Left renal cortex interstitium (tissue), 4 donors: ENCODE measurements at regions not wholly inside any gene's neighbourhood (a gene's known extent, or its start where the extent isn't known, plus 50 kb on each side); places are given as distances from the start of the nearest gene placed in this dataset.

ENCODE experiments used
- DNase-seq, 4 donors: peaks; one replicate each; pipeline ENCODE4 v3.0.0-alpha.2; 2013; ENCODE audit warnings: low read depth in 4 of 4, low spot score in 2 of 4, missing footprints in 1 of 4

DNA sequence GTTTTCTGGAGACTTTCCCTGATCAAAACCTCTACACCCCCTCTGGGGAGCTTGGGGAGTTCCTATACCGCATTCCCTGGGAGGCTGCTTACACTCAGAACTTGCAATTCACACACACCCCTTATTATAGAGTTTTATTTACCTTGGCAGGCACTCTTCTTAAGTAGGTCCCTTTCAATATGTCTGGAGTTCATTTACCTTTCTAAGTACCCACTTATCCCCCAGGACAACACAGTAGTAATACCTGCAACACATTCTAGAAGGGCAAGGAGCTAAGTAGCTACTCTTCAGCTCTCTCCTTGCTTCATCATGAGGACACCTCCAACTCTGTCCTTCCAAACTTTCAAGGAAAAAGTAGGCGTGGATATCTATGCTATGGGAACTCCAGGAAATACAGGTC is 127.8 kb upstream of the ANO3 start:
- no peak for DNase-seq

DNA sequence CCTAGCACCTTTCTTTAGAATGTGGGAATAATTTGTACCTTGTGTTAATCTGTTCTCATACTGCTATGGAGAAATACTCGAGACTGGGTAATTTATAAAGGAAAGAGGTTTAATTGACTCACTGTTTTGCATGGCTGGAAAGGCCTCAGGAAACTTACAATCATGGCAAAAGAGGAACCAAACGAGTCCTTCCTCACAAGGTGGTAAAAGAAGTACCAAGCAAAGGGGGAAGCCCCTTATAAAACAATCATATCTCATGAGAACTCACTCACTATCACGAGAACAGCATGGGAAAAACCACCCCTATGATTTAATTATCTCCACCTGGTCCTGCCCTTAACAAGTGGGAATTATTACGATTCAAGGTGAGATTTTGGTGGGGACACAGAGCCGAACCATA is 127.1 kb upstream of the ANO3 start:
- no peak for DNase-seq

DNA sequence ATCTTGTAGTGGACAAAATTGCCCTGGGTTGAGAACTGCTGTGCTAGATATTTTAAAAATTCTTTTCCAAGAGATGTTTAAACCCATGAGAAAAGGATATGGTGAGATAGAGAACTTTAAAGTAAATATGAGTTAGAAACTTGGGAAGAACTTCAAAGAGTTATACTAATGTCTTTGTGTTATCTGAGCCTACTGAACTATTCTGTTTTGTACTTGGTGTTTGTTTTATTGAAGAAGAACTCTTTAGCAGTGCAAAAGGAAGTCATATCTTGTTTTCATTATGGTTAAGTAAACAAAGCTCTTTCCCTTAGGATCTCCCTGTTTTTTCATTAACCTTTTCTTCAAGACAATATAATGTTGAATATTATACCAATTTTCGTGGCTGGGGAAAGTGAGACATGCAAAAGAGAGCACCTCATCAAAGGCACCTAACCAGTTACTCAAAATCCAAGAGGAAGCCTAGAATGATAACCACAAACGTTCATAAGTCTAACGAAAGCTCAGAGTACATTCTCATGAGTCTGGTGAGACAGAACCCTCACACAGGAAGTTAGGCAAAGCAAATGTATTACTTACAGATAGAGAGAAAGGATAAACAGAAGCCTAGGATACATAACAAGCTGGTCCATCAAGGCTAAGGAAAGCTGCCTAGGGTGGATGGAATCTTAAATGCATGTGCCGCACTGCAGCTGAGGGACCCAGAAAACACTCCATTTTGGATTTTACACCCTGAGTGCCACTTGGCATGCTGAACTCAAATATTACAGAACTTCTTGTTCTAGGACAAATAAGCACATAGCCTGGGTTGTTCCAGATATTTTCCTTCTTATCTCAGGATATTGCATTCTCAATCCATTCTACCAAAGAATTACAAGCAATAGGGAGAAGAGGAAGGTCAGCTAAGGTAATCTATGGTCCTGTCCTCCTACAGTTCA is 112.5 kb upstream of the ANO3 start:
- DNase-seq, result no peak

DNA sequence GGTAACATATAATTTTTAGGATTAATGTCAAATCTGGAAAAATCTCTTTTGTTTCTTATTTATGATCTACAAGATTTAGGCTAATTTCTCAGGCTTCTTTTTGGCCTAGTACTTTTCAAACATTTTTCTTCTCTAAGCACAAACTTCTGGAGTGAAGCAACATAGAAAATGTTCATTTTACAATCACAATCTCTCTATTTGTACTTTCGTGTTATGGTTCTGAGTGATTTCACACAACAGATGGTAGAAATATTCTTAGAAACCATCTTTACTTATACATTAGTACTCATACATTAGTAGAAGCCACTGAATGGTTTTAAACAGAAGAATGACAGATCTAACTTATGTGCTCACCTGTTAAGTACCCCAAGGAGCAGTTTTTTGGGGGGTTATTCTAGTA is 106.3 kb upstream of the ANO3 start:
- DNase-seq, result no peak

DNA sequence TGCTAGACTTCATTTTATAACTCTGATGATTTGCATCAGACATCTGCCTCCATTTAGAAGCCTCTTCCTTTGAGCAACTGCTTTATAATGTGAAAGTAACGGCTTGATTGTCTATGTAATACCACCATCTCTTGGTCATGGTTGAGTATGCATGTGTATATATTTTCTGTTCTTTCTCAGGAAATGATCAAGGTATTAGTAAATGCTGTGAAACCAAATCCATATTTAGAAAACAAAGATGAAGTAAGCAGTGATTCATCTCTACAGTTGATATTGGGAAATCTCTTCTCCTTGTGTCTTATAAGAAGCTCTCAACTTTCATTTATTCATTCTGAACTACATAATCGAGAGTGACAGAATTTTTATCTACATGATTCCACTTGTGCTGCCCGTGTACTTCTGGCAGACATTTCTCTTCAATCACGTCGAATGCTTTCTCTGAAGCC is 104.6 kb upstream of the ANO3 start:
- no peak for DNase-seq

DNA sequence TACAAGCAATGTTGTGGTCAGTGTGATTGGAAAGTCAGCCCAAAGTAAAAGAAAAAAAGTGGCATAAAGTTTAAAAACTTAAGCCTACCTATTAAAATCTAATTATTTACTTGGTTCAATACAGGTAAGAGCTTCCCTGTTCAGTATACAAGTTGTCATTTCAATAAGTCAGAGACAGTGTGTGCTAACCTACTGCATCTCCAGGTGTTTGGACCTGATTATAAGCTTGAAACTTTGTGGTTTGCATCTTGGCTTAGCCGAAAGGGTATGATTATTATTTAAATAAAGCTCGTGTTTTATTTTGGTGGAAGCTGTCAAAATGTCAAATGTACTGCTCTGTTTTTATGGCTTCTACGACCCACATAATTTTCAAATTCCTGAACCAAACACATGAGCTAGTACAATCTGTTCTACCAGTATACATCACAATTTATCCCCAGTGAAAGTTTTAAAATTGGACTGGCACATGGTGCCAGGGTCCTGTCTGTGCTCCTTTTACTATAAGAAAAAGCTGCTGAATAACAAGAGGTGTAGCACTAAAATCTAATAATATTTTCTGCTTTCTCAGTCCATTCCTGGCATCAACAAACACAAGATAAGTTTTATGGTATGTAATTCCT is 103.9 kb upstream of the ANO3 start:
- no peak for DNase-seq

DNA sequence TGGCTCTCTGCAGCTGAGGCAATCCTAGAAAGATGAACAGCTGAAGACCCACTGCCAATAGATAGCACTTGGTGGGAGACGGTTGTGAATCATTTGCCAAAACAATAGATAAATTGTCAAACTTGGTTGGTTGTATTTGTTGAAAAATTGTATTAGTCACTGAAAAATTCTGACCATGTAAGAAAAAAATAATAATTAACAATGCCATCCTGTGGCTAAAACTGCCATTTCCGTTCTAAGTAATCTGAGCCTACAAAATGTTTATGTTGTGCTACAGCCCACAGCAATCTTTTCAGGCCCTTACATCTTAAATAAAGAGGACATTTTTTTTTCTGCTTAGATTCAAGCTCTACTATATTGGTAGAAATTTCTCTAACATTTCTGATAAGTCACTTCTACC is 103.2 kb upstream of the ANO3 start:
- DNase-seq, result no peak

DNA sequence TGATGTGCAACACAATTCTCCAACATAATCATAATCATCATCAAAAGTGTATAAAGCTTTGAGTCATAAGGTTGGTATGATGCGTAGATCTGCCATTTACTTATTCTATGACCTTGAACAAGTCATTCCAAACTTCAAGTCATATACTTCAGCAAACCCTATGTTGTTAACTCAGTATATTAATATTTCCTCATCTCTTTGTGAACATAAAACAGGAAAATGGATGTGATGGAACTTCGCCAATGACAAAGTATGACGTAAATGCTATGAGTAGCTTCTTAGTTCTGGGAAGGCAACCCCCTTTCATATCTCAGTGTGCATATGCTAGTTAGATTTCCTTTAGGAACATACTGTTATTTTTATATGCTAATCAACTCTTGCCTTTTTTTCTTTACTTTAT is 102.7 kb upstream of the ANO3 start:
- no peak for DNase-seq

DNA sequence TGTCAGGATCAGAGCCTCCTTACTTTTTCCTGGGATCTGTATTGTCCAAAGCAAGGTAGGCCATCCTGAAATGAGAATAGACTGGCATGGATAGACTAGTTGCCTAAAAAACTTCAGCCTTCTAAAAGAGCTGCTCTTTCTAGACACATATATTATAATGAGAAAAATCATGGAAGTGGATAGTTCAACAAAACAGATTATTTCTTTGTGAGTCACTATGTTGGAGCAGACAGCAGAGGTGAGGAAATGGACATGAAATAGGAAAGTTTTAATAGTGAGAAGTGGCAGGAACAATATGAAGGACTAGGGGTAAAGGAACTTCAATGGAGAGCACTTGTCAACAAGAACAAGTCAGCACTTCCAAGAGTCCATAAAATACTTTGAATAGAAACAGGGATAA is 101.9 kb upstream of the ANO3 start:
- DNase-seq, result no peak

DNA sequence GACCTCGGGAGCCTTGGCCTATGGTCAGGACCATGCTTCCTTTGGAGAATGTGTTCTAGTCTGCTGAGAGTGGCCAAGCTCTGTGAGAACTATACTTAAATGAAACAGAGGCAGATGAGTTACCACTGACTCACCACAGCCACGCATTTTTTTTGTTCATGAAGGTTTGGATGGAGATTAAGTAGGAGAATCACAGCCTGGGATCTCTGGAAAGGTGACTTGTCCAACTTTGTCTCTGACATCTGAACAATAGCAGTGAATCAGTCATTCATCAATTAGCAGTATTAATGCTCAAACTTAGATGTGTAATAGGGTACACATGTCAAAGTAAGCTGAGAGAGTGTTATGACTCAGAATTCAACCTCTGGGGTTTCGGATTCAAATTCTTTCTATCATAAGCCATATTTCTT is 100.7 kb upstream of the ANO3 start:
- no peak for DNase-seq

DNA sequence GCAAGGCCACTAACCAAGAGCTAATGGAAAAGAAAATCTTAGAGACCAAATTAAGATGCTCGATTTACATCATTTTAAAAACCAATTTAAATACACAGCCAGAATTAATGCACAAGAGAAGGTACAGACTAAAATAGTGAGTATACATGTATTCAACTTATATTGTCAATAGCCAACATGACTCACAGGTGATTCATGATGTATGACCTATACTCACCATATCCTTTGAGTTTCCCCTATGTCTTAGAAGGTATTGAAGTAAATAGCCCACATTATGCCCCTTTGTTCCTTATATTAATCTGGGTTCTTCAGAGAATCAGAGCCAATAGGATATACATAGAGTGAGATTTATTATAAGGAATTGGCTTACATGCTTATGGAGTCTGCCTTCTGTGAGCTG is 97.5 kb upstream of the ANO3 start:
- DNase-seq, result no peak

DNA sequence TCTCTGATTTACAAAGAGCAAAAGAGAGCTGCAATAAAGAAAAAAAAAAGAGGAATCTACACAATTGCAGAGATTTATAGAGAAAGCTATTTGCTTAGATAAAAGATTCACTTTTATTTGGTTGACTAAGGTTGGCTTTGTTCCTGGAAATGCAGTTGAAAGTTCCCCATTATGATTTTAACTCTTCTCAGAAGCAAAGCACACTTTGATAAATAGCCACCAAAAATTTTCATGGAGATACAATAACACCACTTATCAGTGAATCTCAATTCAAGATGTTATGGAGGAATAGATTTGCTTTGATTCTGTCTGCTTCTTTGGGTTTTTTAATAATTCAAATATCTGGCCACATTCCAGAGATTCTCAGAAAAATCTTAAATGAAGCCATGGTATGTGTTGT is 88.5 kb upstream of the ANO3 start:
- no peak for DNase-seq

DNA sequence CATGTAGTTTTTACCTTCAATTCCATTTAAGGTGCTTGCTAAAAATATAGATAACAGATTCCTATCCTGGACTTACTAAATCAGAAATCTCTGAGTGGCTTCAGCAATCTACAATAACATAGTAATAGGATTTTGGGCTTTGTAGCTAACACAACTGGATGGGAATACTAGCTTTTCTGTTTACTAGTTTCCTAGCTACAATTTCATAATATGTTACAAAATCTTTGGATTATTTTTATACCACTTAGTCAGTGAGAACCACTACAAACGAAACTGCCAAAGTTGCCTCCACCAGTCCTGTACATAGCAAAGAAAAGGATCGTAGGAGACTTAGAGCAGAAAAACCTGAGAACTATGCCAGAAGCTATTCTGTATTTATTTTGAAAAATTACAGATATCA is 87.7 kb upstream of the ANO3 start:
- no peak for DNase-seq

DNA sequence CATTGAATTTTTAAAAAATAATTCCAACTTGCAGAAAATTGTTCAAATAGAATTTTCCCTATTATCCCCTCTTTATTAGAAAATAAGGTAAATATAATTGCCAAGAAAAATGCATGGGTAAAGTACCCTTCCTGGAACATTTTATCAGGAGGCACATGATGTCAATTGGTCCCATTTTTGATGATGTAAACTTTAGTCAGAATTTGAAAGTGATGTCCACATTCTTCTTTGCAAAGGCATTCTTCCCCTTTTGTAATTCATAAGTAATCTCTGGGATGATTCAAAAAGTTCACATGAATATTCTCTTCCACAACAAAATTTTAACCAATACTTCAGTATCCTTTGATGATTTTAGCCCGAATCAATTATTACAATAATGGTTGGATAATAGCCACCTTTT is 86.9 kb upstream of the ANO3 start:
- DNase-seq, result no peak

DNA sequence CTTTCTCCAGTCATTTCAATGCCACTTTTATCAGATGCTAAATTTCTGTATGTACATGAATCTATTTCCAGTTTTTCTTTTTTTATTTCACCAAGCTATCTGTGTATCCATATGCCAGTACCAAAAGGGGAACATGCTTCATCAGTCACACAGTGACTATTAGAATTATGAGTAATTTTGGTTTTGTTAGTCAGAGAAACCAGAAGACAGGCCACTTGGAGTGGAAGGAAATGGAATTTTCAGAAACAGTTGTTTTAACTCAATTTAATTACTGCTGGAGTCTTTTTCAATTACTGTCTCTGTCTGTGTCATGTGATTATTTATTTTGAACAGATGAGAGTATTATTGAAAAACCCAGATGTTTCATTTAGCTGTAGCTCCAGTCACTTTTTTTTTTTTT is 84.6 kb upstream of the ANO3 start:
- DNase-seq, result peak in 1 of 4 donors; percentile 13

DNA sequence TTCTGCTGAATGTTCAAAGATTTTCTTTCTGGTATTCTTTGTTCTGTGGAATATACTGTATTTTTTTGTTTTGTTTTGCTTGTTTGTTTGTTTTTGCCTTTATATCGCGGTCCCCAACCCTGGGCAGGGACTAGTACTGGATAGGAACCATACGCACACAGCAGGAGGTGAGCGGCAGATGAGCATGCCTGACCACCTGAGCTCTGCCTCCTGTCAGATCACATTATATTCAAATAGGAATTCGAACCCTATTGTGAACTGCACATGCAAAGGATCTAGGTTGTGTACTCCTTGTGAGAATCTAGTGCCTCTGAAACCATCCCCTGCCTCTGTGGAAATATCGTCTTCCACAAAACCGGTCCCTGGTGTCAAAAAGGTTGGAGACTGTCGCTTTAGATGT is 83.3 kb upstream of the ANO3 start:
- no peak for DNase-seq

DNA sequence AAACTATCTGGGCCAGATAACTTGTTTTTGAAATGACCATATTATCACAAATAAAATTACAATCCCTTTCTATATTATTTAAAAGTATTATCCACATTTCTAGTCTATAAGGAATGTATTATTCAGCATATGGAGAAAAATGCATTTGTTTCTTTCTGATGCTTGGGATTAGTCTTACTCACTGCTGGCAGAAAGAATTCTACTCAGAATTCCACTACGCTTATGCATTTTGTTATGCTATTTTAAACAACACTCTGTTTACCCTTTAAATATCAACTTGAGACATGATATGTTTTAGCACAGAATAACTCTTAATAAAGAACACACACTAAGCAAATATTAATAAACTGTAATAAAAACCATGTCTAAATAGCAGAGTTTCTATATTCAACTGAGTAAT is 77.6 kb upstream of the ANO3 start:
- no peak for DNase-seq

DNA sequence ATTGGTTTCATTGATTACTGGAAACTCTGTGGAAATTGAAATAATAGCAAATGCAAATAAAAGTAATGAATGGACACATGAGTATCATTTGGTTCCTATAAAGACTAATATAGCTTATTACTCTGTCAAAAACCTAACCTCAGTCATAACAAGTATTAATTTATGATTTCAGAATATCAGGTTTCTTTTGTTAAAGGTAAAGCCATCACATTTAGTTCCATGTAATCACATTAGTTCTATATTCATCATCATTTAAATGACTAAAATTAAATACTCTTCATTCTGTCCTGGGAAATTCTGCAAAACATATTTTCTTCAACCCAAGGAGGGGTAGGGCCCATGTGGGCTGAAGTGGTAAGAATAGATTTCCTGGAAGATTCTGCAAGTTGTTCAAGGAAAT is 68.2 kb upstream of the ANO3 start:
- no peak for DNase-seq

DNA sequence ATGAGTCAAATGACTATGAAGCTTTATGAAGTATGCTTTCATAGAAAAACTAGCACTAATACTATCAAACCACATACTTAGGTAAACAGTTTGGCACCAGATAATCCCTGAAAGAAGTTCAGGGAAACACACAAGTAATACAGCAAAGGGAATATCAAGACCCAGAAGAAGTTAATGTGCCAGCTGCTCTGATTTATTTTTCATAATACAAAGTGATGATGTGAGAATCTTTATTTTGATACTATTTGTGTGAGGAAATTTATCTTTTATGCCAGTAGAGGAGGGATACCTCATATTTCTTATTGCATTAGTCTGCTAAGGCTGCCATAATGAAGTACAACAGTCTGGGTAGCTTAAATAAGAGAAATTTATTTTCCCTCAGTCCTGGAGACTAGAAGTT is 67.7 kb upstream of the ANO3 start:
- DNase-seq, result no peak

DNA sequence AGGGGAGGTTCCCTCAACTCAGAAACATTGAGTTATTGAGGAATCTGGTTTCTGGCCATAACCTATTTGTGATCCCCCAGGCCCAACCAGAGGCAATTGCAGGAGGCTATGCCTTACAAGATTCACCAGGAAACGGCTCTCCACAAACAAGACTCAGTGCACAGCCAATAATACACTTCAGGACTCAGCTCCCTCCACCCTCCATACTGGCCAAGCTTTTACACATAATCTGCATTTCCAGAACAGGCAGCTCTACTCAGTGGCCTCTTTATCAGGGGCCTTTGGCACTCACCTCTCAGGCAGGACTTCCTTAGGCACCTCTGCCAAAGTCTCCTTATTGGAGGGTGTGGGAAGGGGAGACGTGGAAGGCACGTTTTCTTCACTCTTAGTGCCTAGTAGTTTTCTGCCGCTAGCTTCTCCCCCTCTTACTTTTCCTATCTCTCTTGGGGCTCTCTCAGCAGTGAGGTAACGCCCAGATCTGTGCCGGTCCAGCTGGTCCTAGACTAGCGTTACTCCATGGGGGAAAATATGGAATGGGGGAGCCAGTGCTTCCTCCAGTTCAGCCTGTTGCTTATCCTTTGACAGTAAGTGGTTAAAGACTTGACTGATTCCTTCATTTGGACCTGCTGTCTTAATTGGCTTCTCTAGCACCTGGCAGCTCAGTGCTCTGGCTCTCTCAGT is 62.8 kb upstream of the ANO3 start:
- no peak for DNase-seq

DNA sequence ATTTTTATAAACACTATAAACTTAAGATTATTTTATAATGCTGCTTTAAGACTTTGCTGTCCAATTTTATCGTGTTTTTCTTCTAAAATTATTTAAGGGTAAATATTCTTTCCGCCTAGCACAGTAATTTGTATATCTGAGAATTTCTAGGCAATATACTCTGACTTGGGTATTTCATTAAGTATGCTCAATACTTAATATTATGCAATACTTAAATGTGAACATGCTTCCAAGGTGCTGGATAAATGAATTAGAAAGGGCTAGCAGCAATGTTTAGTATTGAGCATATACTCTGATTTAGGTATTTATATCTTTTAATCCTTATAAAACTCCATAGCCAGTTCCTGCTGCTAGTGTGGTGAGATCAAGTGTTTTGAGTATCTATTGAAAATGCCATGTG is 60.3 kb upstream of the ANO3 start:
- no peak for DNase-seq
